Ovary (tissue), 3 donors: ENCODE measurements at regions not wholly inside any gene's neighbourhood (a gene's known extent, or its start where the extent isn't known, plus 50 kb on each side); places are given as distances from the start of the nearest gene placed in this dataset.

ENCODE experiments used
- EP300 ChIP-seq: sonication (generic); formaldehyde crosslinking; IDR thresholded peaks from one replicate; pipeline ENCODE4 v1.6.1; 2017; ENCODE audit warnings: antibody characterized with exemption
- POLR2A ChIP-seq: fragments of 450-650 bp; IDR thresholded peaks from one replicate; pipeline ENCODE4 v1.6.1; 2017; ENCODE audit warnings: antibody characterized with exemption, mild to moderate bottlenecking, moderate library complexity
- TF ChIP-seq, protein P1 (sequence below), 3 donors: fragments of 450-650 bp in 2 of 3; fragments of 200-600 bp in 1 of 3; IDR thresholded peaks; one replicate each; pipeline versions ENCODE4 v1.5.1 to v1.8.0; 2016 to 2022; ENCODE audit warnings: antibody characterized with exemption in 3 of 3, mild to moderate bottlenecking in 1 of 3
- donor health status: DM: no; HTN: no; CAD: no.

DNA sequence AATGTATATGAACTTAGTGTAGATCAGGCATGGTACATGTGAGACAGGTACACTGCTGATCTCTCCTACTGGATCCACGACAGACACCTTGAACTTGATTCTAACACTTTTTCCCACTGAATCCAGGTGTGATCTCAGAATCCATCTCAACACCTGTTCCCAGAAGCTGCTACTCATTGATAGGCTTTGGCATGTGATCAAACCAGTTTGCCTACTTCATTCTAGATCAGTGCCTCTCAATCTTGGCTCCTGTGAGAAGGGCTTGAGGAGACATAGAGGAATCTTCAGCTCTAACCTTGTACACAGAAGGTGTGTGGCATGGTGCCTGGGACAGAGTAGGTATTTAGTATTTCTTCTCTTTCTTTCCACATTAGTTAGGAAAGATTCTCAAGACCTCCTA is 212.3 kb upstream of the ATP5MC3 start:
- TF ChIP-seq, protein P1, sequence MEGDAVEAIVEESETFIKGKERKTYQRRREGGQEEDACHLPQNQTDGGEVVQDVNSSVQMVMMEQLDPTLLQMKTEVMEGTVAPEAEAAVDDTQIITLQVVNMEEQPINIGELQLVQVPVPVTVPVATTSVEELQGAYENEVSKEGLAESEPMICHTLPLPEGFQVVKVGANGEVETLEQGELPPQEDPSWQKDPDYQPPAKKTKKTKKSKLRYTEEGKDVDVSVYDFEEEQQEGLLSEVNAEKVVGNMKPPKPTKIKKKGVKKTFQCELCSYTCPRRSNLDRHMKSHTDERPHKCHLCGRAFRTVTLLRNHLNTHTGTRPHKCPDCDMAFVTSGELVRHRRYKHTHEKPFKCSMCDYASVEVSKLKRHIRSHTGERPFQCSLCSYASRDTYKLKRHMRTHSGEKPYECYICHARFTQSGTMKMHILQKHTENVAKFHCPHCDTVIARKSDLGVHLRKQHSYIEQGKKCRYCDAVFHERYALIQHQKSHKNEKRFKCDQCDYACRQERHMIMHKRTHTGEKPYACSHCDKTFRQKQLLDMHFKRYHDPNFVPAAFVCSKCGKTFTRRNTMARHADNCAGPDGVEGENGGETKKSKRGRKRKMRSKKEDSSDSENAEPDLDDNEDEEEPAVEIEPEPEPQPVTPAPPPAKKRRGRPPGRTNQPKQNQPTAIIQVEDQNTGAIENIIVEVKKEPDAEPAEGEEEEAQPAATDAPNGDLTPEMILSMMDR (IDR thresholded peaks at IDR 0.05): no peak
- TF ChIP-seq POLR2A (no peak), EP300 (no peak)
